ENCODE measurements at regions not wholly inside any gene's neighbourhood (a gene's known extent, or its start where the extent isn't known, plus 50 kb on each side); places are given as distances from the start of the nearest gene placed in this dataset.

DNA sequence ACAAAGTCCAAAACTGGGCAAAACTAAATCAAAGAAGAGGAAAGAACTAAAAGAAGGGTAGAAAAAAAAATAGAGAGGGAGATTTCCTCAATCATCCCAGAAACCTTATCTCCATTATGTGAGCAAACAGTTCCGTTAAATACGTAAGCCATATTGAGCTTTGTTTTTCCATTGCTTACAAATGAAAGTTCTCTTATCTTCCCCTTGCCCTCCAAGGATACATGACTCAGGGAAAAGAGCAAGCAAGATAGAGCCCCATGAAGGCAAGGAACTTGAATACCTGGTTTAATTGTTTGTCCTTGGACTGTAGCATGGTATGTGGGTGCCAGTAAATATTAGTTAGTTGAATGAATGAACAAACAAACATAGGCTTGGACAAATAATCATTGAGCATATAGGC, 126.8 kb upstream of the USP15 start:
- Histone ChIP-seq H3K27me3 (ENCODE audit: low read depth, low read length) (no peaks in the 10 kb centered on the region), H3K4me3 (ENCODE audit: low read depth in 1 of 2, low read length in 2 of 2) (no peak overlapping the region), H3K36me3 (ENCODE audit: control insufficient read depth in 1 of 2, insufficient read depth in 2 of 2, low read length in 2 of 2) (no peaks in the 10 kb centered on the region), H3K4me1 (ENCODE audit: control insufficient read depth in 1 of 2, insufficient read depth in 2 of 2, low read length in 2 of 2) (no peaks in the 10 kb centered on the region), H3K9me3 (ENCODE audit: control insufficient read depth in 1 of 2, low read length in 2 of 2) (no peaks in the 10 kb centered on the region), H3K27ac (ENCODE audit: low read length) (no peak overlapping the region)

DNA sequence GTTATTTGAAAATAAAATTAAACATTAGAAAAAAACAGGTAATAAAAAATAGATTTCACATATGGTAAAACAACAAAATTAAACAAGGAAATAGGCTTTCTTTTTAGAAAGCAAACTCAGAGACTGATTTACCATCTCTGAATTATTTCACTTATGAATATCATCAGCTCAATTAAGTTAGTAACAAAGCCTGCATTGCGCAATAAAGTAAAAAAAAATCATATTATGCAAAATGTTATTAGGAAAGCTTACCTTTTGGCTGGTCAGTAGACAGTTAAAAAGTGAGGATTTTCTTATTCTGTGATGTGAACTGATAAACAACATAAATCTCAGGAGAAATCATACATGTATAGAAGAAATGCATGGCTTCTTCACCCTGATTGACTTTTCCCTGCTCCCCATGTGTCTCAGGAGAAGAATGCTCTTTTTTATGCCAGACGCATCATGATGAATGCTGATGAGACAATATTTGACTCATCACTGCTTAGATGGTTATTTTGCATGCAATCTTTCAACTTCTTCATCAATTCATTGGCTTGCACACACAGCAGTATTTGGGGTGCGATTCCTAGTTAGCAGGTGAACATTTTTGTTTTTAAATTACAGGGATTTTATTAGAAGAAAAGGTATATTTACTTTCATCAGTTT, 124.5 kb upstream of the USP15 start:
- Histone ChIP-seq H3K4me3 (ENCODE audit: low read depth in 1 of 2, low read length in 2 of 2) (no peak overlapping the region), H3K36me3 (ENCODE audit: control insufficient read depth in 1 of 2, insufficient read depth in 2 of 2, low read length in 2 of 2) (no peaks in the 10 kb centered on the region), H3K27ac (ENCODE audit: low read length) (no peak overlapping the region), H3K27me3 (ENCODE audit: low read depth, low read length) (no peaks in the 10 kb centered on the region), H3K9me3 (ENCODE audit: control insufficient read depth in 1 of 2, low read length in 2 of 2) (no peaks in the 10 kb centered on the region), H3K4me1 (ENCODE audit: control insufficient read depth in 1 of 2, insufficient read depth in 2 of 2, low read length in 2 of 2) (no peaks in the 10 kb centered on the region)

DNA sequence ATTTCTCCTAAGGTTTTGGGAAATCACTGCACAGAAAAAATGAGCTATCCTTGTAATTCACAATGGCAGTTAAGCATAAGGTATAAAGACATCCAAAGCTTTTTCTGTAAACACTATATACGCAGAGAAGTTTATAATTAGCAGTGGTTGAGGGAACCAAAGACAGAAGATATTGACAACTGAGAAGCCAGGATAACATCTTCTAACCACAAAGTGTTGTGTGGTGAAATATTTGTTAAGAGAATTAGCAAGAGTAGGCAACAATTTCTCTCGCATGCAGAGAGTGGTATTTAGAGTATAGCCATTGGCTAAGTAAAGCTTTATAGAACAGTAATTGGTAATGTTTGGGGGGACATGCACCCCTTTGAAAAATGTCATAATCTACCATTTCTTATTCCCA, 123.7 kb upstream of the USP15 start:
- Histone ChIP-seq H3K27me3 (ENCODE audit: low read depth, low read length) (no peaks in the 10 kb centered on the region), H3K4me1 (ENCODE audit: control insufficient read depth in 1 of 2, insufficient read depth in 2 of 2, low read length in 2 of 2) (no peaks in the 10 kb centered on the region), H3K36me3 (ENCODE audit: control insufficient read depth in 1 of 2, insufficient read depth in 2 of 2, low read length in 2 of 2) (no peaks in the 10 kb centered on the region), H3K4me3 (ENCODE audit: low read depth in 1 of 2, low read length in 2 of 2) (no peak overlapping the region), H3K27ac (ENCODE audit: low read length) (no peak overlapping the region), H3K9me3 (ENCODE audit: control insufficient read depth in 1 of 2, low read length in 2 of 2) (no peaks in the 10 kb centered on the region)

GRCh38 chr12:62138527-62138926, 121.7 kb upstream of the USP15 start:
- H3K4me1 ChIP-seq (ENCODE audit: control insufficient read depth in 1 of 2, insufficient read depth in 2 of 2, low read length in 2 of 2) = no peaks in the 10 kb centered on the region
- H3K4me3 ChIP-seq (ENCODE audit: low read depth in 1 of 2, low read length in 2 of 2) = no peak overlapping the region
- no peaks in the 10 kb centered on the region for H3K9me3 ChIP-seq (ENCODE audit: control insufficient read depth in 1 of 2, low read length in 2 of 2)
- no peaks in the 10 kb centered on the region for H3K36me3 ChIP-seq (ENCODE audit: control insufficient read depth in 1 of 2, insufficient read depth in 2 of 2, low read length in 2 of 2)
- no peaks in the 10 kb centered on the region for H3K27me3 ChIP-seq (ENCODE audit: low read depth, low read length)
- H3K27ac ChIP-seq (ENCODE audit: low read length) = no peak overlapping the region

GRCh38 chr12:62146318-62146717, 113.9 kb upstream of the USP15 start:
- H3K9me3 ChIP-seq (ENCODE audit: control insufficient read depth in 1 of 2, low read length in 2 of 2) = no peaks in the 10 kb centered on the region
- no peaks in the 10 kb centered on the region for H3K4me1 ChIP-seq (ENCODE audit: control insufficient read depth in 1 of 2, insufficient read depth in 2 of 2, low read length in 2 of 2)
- no peak overlapping the region for H3K27ac ChIP-seq (ENCODE audit: low read length)
- H3K27me3 ChIP-seq (ENCODE audit: low read depth, low read length) = no peaks in the 10 kb centered on the region
- no peak overlapping the region for H3K4me3 ChIP-seq (ENCODE audit: low read depth in 1 of 2, low read length in 2 of 2)
- H3K36me3 ChIP-seq (ENCODE audit: control insufficient read depth in 1 of 2, insufficient read depth in 2 of 2, low read length in 2 of 2) = no peaks in the 10 kb centered on the region

DNA sequence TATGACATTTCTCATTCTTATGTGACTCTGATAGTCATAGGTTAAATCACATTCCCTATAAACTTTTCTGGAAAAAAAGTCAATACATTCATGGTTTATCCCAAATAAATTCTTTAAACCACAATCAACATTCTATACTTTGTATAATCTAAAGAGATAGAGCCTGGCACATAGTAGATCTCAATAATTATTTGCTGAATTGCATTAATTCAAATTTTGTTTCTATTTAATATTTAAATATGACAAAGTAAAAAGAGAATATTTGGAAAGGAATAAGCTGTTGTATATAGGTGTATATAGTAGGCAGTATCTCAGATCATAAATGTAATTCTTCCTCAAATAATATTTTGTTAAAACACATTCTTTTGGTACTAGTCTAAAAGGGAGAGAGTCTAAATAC, 102.2 kb upstream of the USP15 start:
- Histone ChIP-seq H3K36me3 (ENCODE audit: control insufficient read depth in 1 of 2, insufficient read depth in 2 of 2, low read length in 2 of 2) (no peaks in the 10 kb centered on the region), H3K9me3 (ENCODE audit: control insufficient read depth in 1 of 2, low read length in 2 of 2) (no peaks in the 10 kb centered on the region), H3K4me3 (ENCODE audit: low read depth in 1 of 2, low read length in 2 of 2) (no peak overlapping the region), H3K27ac (ENCODE audit: low read length) (no peak overlapping the region), H3K27me3 (ENCODE audit: low read depth, low read length) (no peaks in the 10 kb centered on the region), H3K4me1 (ENCODE audit: control insufficient read depth in 1 of 2, insufficient read depth in 2 of 2, low read length in 2 of 2) (no peaks in the 10 kb centered on the region)

DNA sequence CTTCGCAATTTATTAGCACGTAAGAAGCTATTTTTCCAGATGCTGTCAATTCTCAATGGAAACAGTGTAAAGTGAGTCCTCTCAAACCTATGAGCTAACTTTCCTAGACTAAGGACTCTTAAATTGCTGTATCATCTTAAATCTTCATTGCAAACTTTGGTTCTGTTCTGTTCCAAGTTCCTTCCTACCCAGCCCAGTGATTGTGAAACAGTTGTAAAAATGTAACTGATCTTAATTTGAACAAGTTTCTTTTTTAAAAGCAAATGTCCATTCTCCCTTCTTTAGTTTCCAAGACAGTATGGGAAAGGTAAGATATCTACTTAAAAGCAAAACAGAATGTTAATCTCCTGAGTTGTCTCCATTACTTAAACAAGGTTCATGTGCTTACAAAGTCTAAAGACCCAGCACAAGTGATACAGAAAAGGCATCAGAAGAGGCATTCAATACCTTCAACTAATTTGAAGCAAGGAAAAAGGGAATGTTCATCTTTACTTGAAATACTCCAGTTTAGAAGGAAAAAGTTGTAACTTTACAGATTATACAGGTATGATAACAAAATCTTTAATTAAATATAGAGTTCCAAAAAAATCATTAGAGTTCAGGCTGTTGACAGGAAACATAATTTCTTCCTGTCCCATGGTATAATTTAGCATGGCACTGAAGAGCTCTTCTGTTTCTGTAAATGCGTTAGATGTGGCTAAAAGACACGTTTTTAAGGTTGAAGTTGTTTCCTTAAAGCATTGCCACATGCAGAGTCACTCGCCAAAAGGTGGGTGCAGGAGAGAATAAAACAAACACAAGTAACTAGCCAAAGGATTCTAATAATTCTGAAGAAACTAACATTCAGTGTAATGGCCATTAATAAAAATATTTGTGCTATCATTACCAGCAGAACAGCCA, 101.5 kb upstream of the USP15 start:
- H3K27ac ChIP-seq (ENCODE audit: low read length) = no peak overlapping the region
- H3K4me3 ChIP-seq (ENCODE audit: low read depth in 1 of 2, low read length in 2 of 2) = no peak overlapping the region
- H3K9me3 ChIP-seq (ENCODE audit: control insufficient read depth in 1 of 2, low read length in 2 of 2) = no peaks in the 10 kb centered on the region
- H3K36me3 ChIP-seq (ENCODE audit: control insufficient read depth in 1 of 2, insufficient read depth in 2 of 2, low read length in 2 of 2) = no peaks in the 10 kb centered on the region
- no peaks in the 10 kb centered on the region for H3K27me3 ChIP-seq (ENCODE audit: low read depth, low read length)
- H3K4me1 ChIP-seq (ENCODE audit: control insufficient read depth in 1 of 2, insufficient read depth in 2 of 2, low read length in 2 of 2) = no peaks in the 10 kb centered on the region

DNA sequence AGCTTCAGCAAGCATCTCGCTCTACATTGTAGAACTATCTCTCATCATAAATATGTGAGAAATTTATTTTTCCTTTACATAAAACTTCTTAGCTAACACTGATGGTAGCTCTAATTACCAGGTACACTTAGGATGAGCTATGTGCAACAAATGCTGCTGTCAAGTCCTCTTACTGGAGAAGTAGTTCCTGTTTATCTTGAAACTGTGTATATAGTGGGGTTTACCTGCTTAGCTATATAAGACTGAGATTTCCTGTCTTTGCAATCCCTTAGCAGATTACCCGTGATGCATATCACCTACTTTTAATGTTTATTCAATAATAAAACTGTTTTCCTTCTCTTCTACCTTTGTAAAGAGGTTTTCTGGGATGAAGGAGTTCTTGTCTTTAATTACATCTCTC, 98.0 kb upstream of the USP15 start:
- Histone ChIP-seq H3K36me3 (ENCODE audit: control insufficient read depth in 1 of 2, insufficient read depth in 2 of 2, low read length in 2 of 2) (no peaks in the 10 kb centered on the region), H3K9me3 (ENCODE audit: control insufficient read depth in 1 of 2, low read length in 2 of 2) (no peaks in the 10 kb centered on the region), H3K27me3 (ENCODE audit: low read depth, low read length) (no peaks in the 10 kb centered on the region), H3K27ac (ENCODE audit: low read length) (no peak overlapping the region), H3K4me1 (ENCODE audit: control insufficient read depth in 1 of 2, insufficient read depth in 2 of 2, low read length in 2 of 2) (no peaks in the 10 kb centered on the region), H3K4me3 (ENCODE audit: low read depth in 1 of 2, low read length in 2 of 2) (no peak overlapping the region)

DNA sequence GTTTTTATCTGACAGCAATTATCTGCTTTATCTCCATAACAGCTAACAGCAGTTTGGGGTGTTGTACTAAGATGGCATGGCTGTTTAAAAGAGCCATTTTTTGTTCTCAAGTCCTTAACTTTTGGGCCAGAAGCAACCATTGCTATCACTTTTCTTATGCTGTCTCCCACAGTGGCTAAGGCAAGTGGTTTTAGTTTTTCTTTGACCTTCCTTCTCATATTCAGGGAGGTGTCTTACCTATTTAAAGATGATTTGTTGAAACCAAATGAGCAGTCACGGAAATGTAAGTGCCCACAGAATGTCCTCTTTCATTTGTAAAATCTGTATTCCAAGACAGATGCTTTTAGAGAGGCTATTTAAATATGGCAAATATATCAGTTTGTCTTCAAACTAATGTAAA, 96.8 kb upstream of the USP15 start:
- Histone ChIP-seq H3K36me3 (ENCODE audit: control insufficient read depth in 1 of 2, insufficient read depth in 2 of 2, low read length in 2 of 2) (no peaks in the 10 kb centered on the region), H3K27me3 (ENCODE audit: low read depth, low read length) (no peaks in the 10 kb centered on the region), H3K27ac (ENCODE audit: low read length) (no peak overlapping the region), H3K4me1 (ENCODE audit: control insufficient read depth in 1 of 2, insufficient read depth in 2 of 2, low read length in 2 of 2) (no peaks in the 10 kb centered on the region), H3K4me3 (ENCODE audit: low read depth in 1 of 2, low read length in 2 of 2) (no peak overlapping the region), H3K9me3 (ENCODE audit: control insufficient read depth in 1 of 2, low read length in 2 of 2) (no peaks in the 10 kb centered on the region)

DNA sequence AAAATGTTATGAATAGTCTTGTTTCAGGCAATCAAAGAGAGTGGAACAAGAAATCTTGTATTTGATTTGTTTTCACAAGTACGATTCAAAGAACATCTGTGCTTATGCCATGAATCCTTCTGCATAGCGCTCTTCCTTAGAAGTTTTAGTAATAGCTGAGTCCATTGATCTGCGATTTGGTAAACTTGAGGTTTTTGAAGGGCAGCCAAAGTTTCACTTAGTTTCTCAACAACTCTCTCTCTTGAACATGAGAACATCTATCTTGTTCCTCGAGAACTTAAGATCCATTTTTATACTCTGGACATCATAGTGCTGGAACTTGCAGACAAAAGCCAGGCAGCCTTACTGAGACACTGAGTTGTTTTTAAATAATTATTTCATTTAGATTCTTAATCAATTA, 96.2 kb upstream of the USP15 start:
- H3K27me3 ChIP-seq (ENCODE audit: low read depth, low read length) = no peaks in the 10 kb centered on the region
- no peaks in the 10 kb centered on the region for H3K9me3 ChIP-seq (ENCODE audit: control insufficient read depth in 1 of 2, low read length in 2 of 2)
- H3K36me3 ChIP-seq (ENCODE audit: control insufficient read depth in 1 of 2, insufficient read depth in 2 of 2, low read length in 2 of 2) = no peaks in the 10 kb centered on the region
- H3K4me1 ChIP-seq (ENCODE audit: control insufficient read depth in 1 of 2, insufficient read depth in 2 of 2, low read length in 2 of 2) = no peaks in the 10 kb centered on the region
- no peak overlapping the region for H3K27ac ChIP-seq (ENCODE audit: low read length)
- no peak overlapping the region for H3K4me3 ChIP-seq (ENCODE audit: low read depth in 1 of 2, low read length in 2 of 2)

DNA sequence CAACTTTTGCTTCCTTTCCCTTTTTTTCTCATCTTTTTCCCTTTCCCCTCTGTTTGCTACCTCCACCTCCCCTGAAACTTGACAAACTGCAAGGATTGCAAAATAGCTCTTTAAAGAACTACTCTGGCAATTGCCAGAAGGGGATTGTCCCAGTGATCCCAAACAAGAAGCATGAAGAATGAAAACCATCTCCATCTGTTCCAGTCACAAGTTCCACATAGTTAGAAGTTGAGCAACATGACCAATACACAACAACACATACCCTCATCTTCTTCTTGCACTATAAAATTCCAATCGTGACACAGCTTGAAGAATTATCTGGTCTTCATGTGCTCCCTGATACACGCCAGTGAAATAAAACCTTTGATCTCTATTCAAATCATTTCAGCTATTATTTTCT, 93.7 kb upstream of the USP15 start:
- H3K36me3 ChIP-seq (ENCODE audit: control insufficient read depth in 1 of 2, insufficient read depth in 2 of 2, low read length in 2 of 2) = no peaks in the 10 kb centered on the region
- H3K4me1 ChIP-seq (ENCODE audit: control insufficient read depth in 1 of 2, insufficient read depth in 2 of 2, low read length in 2 of 2) = no peaks in the 10 kb centered on the region
- H3K4me3 ChIP-seq (ENCODE audit: low read depth in 1 of 2, low read length in 2 of 2) = no peak overlapping the region
- no peaks in the 10 kb centered on the region for H3K9me3 ChIP-seq (ENCODE audit: control insufficient read depth in 1 of 2, low read length in 2 of 2)
- no peaks in the 10 kb centered on the region for H3K27me3 ChIP-seq (ENCODE audit: low read depth, low read length)
- H3K27ac ChIP-seq (ENCODE audit: low read length) = no peak overlapping the region

DNA sequence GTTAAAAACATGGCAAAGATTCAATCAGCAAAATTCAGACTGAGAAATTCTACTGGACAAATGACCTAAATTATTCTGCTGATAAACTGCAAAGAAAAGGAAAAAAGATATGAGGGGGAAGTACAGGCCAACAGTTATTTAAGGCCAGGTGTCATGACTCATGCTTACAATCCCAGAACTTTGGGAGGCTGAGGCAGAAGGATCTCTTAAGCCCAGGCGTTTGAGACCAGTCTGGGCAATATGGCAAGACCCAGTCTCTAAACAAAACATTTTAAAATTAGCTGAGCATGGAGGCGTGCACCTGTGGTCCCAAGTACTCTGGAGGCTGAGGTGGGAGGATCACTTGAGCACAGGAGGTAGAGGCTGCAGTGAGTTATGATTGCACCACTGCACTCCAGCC, 91.8 kb upstream of the USP15 start:
- H3K27ac ChIP-seq (ENCODE audit: low read length) = no peak overlapping the region
- H3K27me3 ChIP-seq (ENCODE audit: low read depth, low read length) = no peaks in the 10 kb centered on the region
- H3K9me3 ChIP-seq (ENCODE audit: control insufficient read depth in 1 of 2, low read length in 2 of 2) = no peaks in the 10 kb centered on the region
- H3K4me3 ChIP-seq (ENCODE audit: low read depth in 1 of 2, low read length in 2 of 2) = no peak overlapping the region
- H3K36me3 ChIP-seq (ENCODE audit: control insufficient read depth in 1 of 2, insufficient read depth in 2 of 2, low read length in 2 of 2) = no peaks in the 10 kb centered on the region
- no peaks in the 10 kb centered on the region for H3K4me1 ChIP-seq (ENCODE audit: control insufficient read depth in 1 of 2, insufficient read depth in 2 of 2, low read length in 2 of 2)
